NCI-H2029 treated with DMSO at 0.1 percent for 48 hours (cell line): ENCODE measurements at regions not wholly inside any gene's neighbourhood (a gene's known extent, or its start where the extent isn't known, plus 50 kb on each side); places are given as distances from the start of the nearest gene placed in this dataset.

Experiments
- DNase-seq: peaks from one replicate; lab custom pipeline; 2025; lab: John Stamatoyannopoulos, UW

GRCh38 chr9:86730163-86730928 is 217.0 kb downstream of the GAS1 start:
- no peak for DNase-seq

DNA sequence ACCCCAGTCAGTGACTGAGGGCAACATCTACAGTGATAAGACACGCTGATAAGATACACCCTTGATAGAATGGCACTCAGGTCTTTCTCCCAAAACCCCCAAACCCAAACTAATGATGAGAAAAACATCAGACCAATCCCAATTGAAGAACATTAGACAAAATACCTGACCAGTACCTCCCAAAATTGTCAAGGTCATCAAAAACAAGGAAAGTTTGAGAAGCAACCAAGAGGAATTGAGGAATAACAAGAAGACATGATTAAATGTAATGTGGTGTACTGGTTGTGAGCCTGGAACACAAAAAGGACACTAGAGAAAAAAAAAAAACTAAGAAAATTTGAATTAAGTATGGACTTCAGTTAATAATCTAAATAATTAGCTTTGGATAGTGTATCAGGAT is 222.8 kb downstream of the GAS1 start:
- no peak for DNase-seq

GRCh38 chr9:86723346-86723745 is 224.0 kb downstream of the GAS1 start:
- DNase-seq, result no peak

- DNase-seq, result no peak
Measured at GRCh38 chr9:86722706-86723075, 224.6 kb downstream of the GAS1 start.

GRCh38 chr9:86721843-86722705 is 225.2 kb downstream of the GAS1 start:
- no peak for DNase-seq

- DNase-seq, result no peak
Measured at GRCh38 chr9:86721226-86721781, 226.0 kb downstream of the GAS1 start.

DNA sequence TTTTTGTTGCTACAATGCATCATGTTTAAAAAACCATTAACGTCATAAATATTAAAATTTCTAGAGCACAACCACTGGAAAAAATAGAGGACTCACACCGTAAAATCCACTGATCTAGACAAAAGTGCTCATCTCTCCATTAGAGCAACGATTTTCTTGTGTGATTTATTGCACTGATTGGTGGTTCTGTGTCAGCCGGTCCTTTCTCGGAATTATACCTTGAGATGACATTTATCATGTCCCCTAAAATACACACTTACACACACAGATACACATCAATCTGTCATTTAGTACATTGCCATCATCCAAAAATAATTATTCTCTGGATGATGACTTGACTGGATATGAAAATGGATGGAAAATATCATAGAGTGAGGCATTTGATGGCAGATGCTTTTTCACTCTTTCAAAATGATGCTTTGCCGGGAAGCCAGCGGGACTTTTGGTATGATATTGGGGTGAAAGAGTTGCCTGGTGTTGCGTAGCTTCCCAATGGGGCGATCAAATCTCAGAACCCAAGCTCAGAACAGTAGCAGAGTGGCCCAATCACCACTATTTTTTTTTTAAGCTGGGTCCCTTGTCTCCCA is 226.6 kb downstream of the GAS1 start:
- DNase-seq, result no peak

DNA sequence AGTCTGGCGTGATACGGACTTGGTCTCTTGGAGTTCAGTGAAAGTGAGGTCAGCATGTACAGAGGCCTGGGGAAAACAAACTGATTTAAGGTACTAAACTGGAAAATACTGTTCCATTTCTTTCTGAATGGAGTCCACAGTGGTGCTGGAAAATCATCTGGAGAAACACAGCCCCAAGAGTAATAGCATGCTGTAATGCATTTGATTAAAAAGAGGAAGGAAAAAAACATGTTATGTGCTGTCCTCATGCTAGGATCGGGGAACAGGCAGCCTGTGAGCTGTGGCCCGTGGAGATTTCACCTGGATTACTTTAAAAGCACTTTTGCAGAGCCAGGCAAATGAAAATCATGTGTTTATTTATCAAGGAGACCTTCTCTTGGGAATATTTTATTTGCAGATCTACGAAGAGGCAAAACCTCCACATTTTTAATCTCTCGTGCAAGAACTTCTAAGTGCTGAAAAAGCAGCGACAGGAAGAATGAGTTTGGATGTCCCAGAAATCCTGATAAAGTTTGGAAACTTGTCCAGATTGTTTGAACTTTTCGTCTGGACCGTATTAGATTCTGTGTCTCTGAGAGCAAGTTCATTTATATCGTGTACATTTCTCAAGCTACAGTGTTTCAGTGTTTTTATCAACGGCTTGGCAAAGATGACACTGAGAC is 228.8 kb downstream of the GAS1 start:
- DNase-seq, result no peak

- DNase-seq, result no peak
Measured at GRCh38 chr9:86716326-86716922, 230.9 kb downstream of the GAS1 start.

GRCh38 chr9:86714999-86715398 is 232.3 kb downstream of the GAS1 start:
- no peak for DNase-seq

DNA sequence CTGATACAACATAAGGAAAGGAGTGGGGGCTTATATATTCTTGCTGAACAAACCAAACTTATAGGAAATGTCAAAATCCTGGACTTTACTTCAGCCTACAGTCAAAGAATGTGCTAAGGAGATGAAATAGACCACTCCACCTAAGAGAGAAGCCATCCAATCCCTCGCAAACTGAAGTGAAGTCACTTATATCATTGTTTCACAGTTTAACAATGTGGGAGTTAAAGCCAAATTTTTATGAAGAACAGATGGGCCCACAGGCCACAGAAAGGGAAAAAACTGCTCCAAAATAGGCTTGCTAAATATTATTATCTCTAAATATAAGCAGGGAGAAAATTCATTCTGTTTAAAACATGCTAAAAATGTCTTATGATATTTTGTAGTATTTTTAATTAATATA is 233.3 kb downstream of the GAS1 start:
- no peak for DNase-seq

DNA sequence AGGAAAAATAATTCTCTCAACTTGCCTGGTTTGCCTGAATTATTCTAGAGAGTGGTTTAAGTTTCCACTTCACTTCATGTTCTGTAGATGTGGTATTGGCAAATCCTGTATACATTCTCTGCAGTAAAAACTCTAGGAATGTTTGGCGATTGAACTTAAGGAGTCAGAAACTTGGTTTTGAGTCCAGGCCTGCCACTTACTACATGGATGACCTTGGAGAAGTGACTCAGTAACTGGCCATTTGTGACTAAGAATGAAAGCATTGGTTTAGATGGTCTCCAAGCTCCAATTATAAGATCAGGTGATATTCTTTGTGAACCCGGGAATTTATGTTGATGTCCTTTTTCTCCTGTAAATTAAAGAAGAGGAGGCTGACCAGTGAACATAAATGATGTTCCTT is 233.8 kb downstream of the GAS1 start:
- no peak for DNase-seq

GRCh38 chr9:86708918-86709835 is 238.1 kb downstream of the GAS1 start:
- DNase-seq, result no peak

DNA sequence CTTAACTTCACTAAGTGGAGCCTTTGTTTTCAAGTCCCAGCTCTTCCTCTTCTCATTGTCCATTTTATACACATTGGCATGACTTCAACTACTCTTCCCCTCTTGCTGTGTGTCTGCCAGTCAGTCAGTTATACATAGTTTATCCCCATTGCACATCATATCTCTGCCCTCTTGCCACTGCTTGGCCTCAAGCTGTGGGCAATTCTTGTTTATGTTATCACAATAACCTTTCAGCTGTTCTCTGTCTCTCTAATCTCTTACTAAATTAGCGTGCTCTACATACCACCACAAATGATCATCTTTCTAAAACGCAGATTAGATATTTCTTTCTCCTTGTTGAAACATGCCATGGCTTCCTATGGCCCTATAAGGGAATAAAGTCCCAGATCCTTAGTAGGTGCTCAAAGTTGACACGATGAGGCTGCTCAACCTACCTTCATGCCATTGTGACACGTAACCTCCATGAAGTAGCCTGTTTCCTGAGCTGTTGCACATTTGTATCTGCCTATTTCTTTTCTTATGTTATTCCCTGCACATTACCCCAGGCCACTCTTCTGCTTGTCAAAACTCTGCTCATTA is 239.3 kb downstream of the GAS1 start:
- no peak for DNase-seq

DNA sequence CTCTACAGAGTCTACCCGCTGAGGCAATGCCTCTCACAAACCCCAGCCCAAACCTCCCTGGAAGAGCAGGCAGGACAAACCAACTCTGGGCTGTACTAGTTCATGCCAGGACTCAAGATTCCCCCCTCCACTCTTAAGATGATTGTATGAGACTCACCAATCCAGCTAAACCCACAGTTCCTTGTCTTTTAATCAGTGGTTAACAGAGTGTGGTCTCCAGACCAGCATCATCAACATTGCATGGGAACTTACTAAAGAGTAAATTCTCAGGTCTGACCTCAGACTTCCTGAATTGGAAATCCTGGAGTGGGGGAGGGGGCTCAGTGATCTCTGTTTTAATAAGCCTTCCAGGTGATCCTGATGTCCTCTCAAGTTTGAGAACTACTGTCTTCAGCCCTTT is 240.9 kb downstream of the GAS1 start:
- DNase-seq, result no peak

GRCh38 chr9:86705490-86705889 is 241.8 kb downstream of the GAS1 start:
- DNase-seq, result no peak

- no peak for DNase-seq
Measured at GRCh38 chr9:86703346-86703745, 244.0 kb downstream of the GAS1 start.

GRCh38 chr9:86700629-86701028 is 246.7 kb downstream of the GAS1 start:
- DNase-seq, result no peak

GRCh38 chr9:86697999-86698398 is 249.3 kb downstream of the GAS1 start:
- no peak for DNase-seq

DNA sequence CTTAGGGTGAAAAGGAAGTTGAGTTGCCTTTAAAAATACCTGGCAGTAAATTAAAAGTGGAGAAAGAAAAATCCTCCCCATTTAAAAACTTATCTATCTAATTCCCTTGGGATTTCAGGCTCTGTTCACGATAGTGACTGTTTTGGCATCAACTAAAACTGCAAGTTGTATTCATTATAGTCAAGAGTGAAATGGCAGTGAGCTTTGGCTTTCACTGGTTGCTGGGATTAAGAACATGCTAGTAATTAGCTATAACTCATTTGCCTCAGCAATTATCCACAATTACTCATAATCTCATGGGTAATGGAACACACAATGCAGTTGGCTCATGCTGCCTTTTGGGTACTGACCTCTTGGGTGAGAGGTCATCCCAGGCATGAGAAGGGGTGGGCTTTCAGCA is 250.1 kb downstream of the GAS1 start:
- no peak for DNase-seq
